Esophagus muscularis mucosa (tissue), 4 donors: ENCODE measurements at regions not wholly inside any gene's neighbourhood (a gene's known extent, or its start where the extent isn't known, plus 50 kb on each side); places are given as distances from the start of the nearest gene placed in this dataset.

Experiments used
- CTCF ChIP-seq, 3 experiments: fragments of 200-600 bp in 2 of 3; fragments of 450-650 bp in 1 of 3; sonication (generic) in 2 of 3; IDR thresholded peaks; one replicate each; pipeline ENCODE4 v1.5.1; 2017 to 2019; ENCODE audit warnings: antibody characterized with exemption in 3 of 3, mild to moderate bottlenecking in 2 of 3, moderate library complexity in 1 of 3
- EP300 ChIP-seq: sonication (generic); formaldehyde crosslinking; IDR thresholded peaks from one replicate; pipeline ENCODE4 v1.6.1; 2017; ENCODE audit warnings: antibody characterized with exemption
- POLR2A ChIP-seq: fragments of 450-650 bp; IDR thresholded peaks from one replicate; pipeline ENCODE4 v1.6.1; 2017; ENCODE audit warnings: antibody characterized with exemption, moderate library complexity, mild to moderate bottlenecking, low read depth

DNA sequence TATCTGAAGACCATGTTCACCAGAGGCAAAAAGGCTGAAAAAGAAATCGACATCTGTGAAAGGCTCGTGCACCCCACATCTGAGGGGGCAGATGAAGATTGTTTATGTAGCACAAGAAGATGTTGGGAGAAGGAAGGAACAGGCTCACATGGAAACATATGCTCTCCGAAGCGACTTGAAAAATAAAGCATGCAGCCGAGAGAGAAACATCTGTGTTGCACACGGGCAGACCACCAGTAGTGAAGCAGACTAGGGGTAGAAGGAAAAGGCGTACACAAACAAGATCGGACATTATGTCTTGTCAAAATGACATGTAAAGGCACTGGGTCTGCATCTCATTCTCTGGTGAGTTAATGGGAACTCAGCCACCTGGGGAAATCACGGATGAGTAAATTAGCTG is 356.5 kb downstream of the ZIC4 start:
- TF ChIP-seq CTCF (IDR thresholded peaks at IDR 0.05) = no peak
- no peak for TF ChIP-seq POLR2A
- TF ChIP-seq EP300 = no peak
